Activated effector memory CD4-positive, alpha-beta T cell treated with Interleukin-2 at 50 U/mL for 16 hours (primary cell): ENCODE measurements at regions not wholly inside any gene's neighbourhood (a gene's known extent, or its start where the extent isn't known, plus 50 kb on each side); places are given as distances from the start of the nearest gene placed in this dataset.

ENCODE experiments used
- DNase-seq: peaks from one replicate; pipeline ENCODE4 v3.0.0-alpha.2; 2020

- DNase-seq, result no peak
These were observed 70.7 kb upstream of the ZNF644 start for GRCh38 chr1:91092503-91092902.

GRCh38 chr1:91091812-91092211, 70.0 kb upstream of the ZNF644 start:
- DNase-seq, result no peak

- DNase-seq, result no peak
These were observed 58.8 kb upstream of the ZNF644 start for GRCh38 chr1:91080650-91081049.

- no peak for DNase-seq
These were observed 57.0 kb upstream of the ZNF644 start for GRCh38 chr1:91078859-91079258.

- DNase-seq, result no peak
These were observed 55.0 kb upstream of the ZNF644 start for GRCh38 chr1:91076834-91077233.

GRCh38 chr1:91075233-91076135, 53.6 kb upstream of the ZNF644 start:
- no peak for DNase-seq

- no peak for DNase-seq
These were observed 51.5 kb upstream of the ZNF644 start for GRCh38 chr1:91073299-91073698.

- DNase-seq, result no peak
These were observed 50.0 kb upstream of the ZNF644 start for GRCh38 chr1:91071838-91072237.
